Immature natural killer cell (primary cell): ENCODE measurements at regions not wholly inside any gene's neighbourhood (a gene's known extent, or its start where the extent isn't known, plus 50 kb on each side); places are given as distances from the start of the nearest gene placed in this dataset.

ENCODE experiments used
- DNase-seq, 3 donors: peaks; one replicate each; pipeline ENCODE4 v3.0.0; 2022; ENCODE audit warnings: mixed read lengths in 1 of 3
- H3K27ac Mint-ChIP-seq, 6 donors: one replicate each; pipeline ENCODE4 v1.8.0; 2020; ENCODE audit warnings: mixed read lengths in 6 of 6, mild to moderate bottlenecking in 5 of 6, inconsistent platforms in 4 of 6, moderate library complexity in 3 of 6
- H3K27me3 Mint-ChIP-seq, 3 donors: one replicate each; pipeline ENCODE4 v1.8.0; 2020 to 2021; ENCODE audit warnings: low read depth in 3 of 3, mild to moderate bottlenecking in 3 of 3, mixed read lengths in 3 of 3, moderate library complexity in 3 of 3, inconsistent platforms in 1 of 3
- H3K36me3 Mint-ChIP-seq, 3 donors: one replicate each; pipeline ENCODE4 v1.8.0; 2020; ENCODE audit warnings: mixed read lengths in 3 of 3, inconsistent platforms in 2 of 3, mild to moderate bottlenecking in 2 of 3
- H3K4me1 Mint-ChIP-seq, 2 donors: one replicate each; pipeline ENCODE4 v1.8.0; 2020; ENCODE audit warnings: inconsistent platforms in 2 of 2, mild to moderate bottlenecking in 2 of 2, mixed read lengths in 2 of 2, moderate library complexity in 1 of 2
- H3K4me3 Mint-ChIP-seq, 5 donors: one replicate each; pipeline ENCODE4 v1.8.0; 2020; ENCODE audit warnings: mild to moderate bottlenecking in 5 of 5, mixed read lengths in 5 of 5, inconsistent platforms in 3 of 5, moderate library complexity in 3 of 5
- H3K9me3 Mint-ChIP-seq, 6 donors: one replicate each; pipeline ENCODE4 v1.8.0; 2020; ENCODE audit warnings: mild to moderate bottlenecking in 6 of 6, mixed read lengths in 6 of 6, inconsistent platforms in 4 of 6, moderate library complexity in 3 of 6

DNA sequence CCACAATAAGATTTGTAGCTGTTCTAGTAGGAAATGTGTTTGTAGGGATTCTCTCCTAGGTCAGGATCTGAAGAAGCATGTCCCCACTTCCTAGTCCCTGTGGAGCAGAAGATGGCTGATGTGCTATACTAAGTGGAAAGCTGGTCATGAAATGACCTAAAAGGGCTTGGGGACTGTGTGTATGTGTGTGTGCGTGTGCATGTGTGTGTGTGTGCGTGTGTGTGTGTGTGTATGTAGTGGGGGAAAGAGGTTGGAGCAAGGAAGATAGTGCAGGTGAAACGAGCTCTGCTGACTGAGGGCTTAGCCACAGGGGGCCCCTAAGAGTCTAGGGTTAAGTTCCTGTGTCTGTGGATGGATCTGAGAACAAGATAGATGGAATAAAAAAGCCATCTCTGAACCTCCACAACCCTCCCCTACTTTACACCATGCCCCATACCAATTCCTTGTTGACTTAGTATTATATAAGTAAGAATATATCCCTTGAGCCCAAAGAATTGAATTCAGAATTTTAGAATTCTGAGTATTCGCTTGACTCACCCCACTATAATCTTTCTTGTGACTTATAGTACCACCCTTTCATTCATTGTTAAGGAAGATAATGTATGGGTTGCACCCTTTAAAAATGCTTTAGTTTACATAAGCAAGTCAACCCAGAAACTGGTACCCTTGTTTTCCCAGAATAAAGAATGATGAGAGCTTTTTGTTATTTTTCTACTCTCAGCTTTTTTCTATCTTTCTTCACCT lies 96.1 kb downstream of the RPL22L1 start:
- no peaks in the 10 kb centered on the region for H3K36me3 Mint-ChIP-seq
- no peaks in the 10 kb centered on the region for H3K9me3 Mint-ChIP-seq
- H3K4me3 Mint-ChIP-seq, result no peak overlapping the region
- H3K4me1 Mint-ChIP-seq, result peaks cover 4 to 10% of the 10 kb centered on the region in 2 donors
- peaks cover 3 to 6% (median 5%) of the 10 kb centered on the region in 3 donors for H3K27me3 Mint-ChIP-seq
- H3K27ac Mint-ChIP-seq, result no peak overlapping the region
- DNase-seq, result no peak

DNA sequence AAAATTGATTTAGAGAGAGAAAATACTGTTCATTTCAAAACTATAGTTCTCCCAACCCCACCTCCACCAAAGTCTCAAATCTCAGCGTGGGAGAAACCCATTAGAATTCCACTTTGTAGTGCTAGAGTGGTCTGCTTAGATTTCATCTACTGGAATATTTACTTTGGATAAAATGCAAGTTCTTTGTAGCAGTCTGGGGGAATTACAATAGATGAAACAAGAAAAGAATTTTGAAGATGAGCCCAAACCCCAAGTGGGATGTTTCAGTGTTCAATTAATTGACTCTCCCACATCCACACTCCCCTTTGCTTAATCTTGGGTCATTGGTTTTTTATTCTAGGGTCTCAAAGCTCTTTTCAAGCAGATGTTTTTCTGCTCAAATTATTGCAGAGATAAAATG lies 97.8 kb downstream of the RPL22L1 start:
- Mint-ChIP-seq H3K4me3 (no peak overlapping the region), H3K27ac (no peak overlapping the region), H3K27me3 (peaks cover 3 to 6% (median 3%) of the 10 kb centered on the region in 3 donors), H3K36me3 (no peaks in the 10 kb centered on the region), H3K4me1 (peaks cover 21 to 26% of the 10 kb centered on the region in 2 donors), H3K9me3 (no peaks in the 10 kb centered on the region)
- no peak for DNase-seq

DNA sequence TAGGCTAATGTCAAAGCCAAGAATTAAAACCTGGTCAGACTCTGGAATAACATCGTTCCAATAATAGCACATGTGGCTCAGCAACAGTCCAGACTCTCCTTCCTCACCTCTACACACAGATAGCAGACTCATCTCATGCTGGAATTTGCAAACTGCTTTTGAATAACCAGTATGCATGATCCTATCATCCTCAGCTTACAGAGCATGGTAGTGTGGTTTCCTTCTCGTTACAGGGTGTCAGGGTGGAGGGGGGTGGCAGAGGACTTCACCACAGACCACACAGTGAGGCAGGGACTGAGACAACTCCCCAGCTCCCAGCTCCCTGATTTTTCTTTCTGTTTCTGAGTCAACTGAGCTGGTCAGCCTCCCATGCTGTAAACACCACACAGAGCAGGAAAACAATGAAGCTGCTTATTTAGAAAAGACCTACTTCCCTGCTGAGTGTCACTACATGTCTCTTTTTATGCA lies 101.6 kb downstream of the RPL22L1 start:
- no peaks in the 10 kb centered on the region for H3K36me3 Mint-ChIP-seq

DNA sequence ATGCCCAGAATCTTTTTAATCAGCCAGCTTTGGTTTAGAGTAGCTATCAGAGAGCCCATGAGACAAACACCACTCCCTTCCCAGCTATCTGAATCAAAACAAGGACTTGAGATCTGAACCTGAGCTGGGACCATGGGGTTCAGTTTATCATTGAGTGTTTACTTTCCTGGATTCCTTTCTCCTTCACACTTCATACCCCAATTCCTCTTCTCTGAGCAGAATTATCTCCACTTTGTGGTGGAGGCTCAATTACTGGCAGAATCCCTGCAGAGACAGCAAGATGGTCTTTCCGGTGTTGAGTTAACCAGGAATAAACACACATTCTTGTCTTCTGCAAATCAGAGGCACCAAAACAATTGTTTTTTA lies 102.4 kb downstream of the RPL22L1 start:
- Mint-ChIP-seq H3K4me3 (peak overlapping the region; percentile 7 to 65 (median 52)), H3K36me3 (no peaks in the 10 kb centered on the region), H3K9me3 (peaks cover 0 to 2% (median 0%) of the 10 kb centered on the region in 6 donors), H3K27me3 (peaks cover 0 to 4% (median 2%) of the 10 kb centered on the region in 3 donors), H3K27ac (peak overlapping the region in 2 of 6 donors; percentile 41 to 50), H3K4me1 (peaks cover 36 to 47% of the 10 kb centered on the region in 2 donors)
- DNase-seq, result no peak

More for the DNA sequence above, 101.6 kb downstream of the RPL22L1 start:
- Mint-ChIP-seq H3K4me3 (peak overlapping the region; percentile 58 to 83 (median 73)), H3K9me3 (peaks cover 0 to 2% (median 0%) of the 10 kb centered on the region in 6 donors), H3K27ac (peak overlapping the region; percentile 19 to 76 (median 64)), H3K4me1 (peaks cover 36 to 47% of the 10 kb centered on the region in 2 donors), H3K27me3 (peaks cover 0 to 4% (median 2%) of the 10 kb centered on the region in 3 donors)
- peak; percentile 55 to 64 (median 57) for DNase-seq

DNA sequence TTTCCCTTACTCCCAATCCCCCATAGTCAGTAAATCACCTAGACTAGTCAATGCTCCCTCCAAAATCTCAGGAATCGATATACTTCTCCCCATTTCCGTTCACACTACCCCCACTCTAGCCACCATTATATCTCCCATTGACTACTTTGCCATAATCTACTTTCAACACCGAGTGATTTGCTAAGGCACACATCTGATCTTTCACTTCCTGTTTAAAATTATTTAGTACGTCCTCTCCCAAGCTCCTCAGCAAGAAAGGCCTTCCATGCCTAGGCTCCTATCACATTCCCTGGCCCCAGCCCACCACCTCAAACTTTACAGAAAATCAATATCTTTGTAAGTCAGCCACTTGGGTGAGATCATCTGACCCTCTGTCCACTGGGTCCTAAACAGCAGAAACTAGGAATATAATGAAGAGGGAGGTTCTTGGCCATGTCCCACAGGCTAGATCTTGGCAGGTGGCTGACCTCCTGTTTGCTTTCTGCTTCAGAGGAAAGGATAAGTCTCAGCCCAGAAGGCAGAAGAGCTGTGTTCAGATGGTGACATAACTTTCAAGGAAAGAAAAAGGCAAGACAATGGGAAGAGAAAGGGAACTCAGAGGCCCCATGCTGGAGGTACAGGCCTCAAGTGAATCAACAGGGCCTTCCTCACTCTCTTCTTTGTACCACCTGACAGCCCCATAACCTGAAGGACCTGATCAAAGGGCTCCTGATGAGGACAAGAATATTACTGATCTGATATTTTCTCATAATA lies 103.0 kb downstream of the RPL22L1 start:
- H3K4me3 Mint-ChIP-seq, result peak overlapping the region; percentile 1 to 63 (median 7)

DNA sequence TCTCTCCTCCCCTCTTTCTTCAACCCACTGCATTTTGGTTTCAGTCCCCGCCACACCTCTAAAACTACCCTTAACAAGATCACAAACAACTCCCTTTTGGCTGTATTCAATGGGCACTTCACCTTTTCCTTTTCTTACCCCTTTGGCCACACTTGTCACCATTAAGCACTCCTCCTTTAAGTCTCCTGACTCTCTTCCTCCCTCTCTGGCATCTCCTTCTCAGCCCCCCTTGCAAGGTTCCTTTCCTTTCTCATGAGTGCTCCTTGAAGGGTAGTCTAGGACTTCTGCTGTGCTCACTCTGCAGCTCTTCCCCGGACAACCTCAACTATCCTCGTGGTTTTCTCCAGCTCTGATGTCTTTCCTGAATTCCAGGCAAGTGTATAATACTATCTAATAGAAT lies 103.7 kb downstream of the RPL22L1 start:
- Mint-ChIP-seq H3K4me3 (peak overlapping the region in 1 of 5 donors; percentile 5), H3K27ac (peak overlapping the region in 2 of 6 donors; percentile 4 to 27)

More for the DNA sequence above, 103.0 kb downstream of the RPL22L1 start:
- H3K9me3 Mint-ChIP-seq, result peaks cover 0 to 2% (median 0%) of the 10 kb centered on the region in 6 donors
- peaks cover 36 to 47% of the 10 kb centered on the region in 2 donors for H3K4me1 Mint-ChIP-seq
- peak overlapping the region in 5 of 6 donors; percentile 0 to 50 (median 42) for H3K27ac Mint-ChIP-seq
- no peak for DNase-seq
- no peaks in the 10 kb centered on the region for H3K36me3 Mint-ChIP-seq
- peaks cover 0 to 4% (median 2%) of the 10 kb centered on the region in 3 donors for H3K27me3 Mint-ChIP-seq

DNA sequence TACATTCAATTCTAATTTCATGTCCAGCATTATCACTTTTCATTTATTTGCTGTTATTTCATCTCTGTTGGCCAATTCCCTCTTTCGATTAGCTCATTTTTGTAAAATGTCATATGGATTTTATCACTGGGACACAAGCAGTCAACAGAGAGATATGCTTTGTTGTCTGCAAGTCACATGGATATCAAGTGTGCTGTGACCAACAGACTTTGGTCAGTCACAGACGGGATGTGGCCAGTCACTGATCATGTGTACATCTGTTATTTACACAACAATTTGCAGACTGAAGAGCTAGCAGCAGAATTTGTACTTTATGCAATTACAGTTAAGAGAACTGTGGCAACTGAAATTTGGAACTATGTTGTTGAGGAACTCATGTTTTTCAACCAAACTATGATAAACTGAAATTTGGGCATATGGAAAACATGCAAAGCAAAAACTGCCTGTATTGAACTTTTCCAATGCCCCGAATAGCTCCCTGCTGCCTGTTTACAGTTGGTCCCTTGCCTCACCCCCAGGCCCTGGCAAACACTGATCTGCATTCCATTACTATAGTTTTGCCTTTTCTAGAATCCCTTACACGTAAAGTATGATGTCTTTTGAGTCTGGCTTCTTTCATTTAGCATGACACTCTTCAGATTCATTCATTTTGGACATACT lies 104.4 kb downstream of the RPL22L1 start:
- H3K9me3 Mint-ChIP-seq, result peaks cover 0 to 2% (median 0%) of the 10 kb centered on the region in 6 donors
- H3K27me3 Mint-ChIP-seq, result peaks cover 0 to 4% (median 2%) of the 10 kb centered on the region in 3 donors
- H3K4me3 Mint-ChIP-seq, result peak overlapping the region in 1 of 5 donors; percentile 8
- no peak for DNase-seq
- no peaks in the 10 kb centered on the region for H3K36me3 Mint-ChIP-seq
- peak overlapping the region in 2 of 6 donors; percentile 4 to 18 for H3K27ac Mint-ChIP-seq
- peaks cover 36 to 47% of the 10 kb centered on the region in 2 donors for H3K4me1 Mint-ChIP-seq

More for the DNA sequence above, 103.7 kb downstream of the RPL22L1 start:
- H3K27me3 Mint-ChIP-seq, result peaks cover 0 to 4% (median 2%) of the 10 kb centered on the region in 3 donors
- no peaks in the 10 kb centered on the region for H3K36me3 Mint-ChIP-seq
- H3K4me1 Mint-ChIP-seq, result peaks cover 36 to 47% of the 10 kb centered on the region in 2 donors
- no peak for DNase-seq
- H3K9me3 Mint-ChIP-seq, result peaks cover 0 to 2% (median 0%) of the 10 kb centered on the region in 6 donors

DNA sequence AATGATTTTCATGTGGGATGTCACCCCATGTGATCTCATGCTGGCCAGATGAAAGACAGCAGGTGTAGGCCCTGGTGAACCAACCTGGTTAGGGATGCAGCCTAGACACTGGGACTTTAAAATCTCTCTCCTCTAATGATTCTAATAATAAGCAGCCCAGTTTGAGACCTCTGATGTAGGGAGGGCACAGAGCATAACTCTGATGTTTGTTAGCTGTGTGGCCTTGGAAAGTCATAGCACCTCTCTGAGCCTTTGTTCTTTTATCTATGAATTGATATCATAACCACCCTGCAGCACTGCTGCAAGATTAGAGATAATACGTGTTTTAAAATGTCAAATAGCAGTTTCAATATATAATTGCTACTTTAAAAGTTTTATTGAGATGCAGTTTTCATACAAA lies 106.0 kb downstream of the RPL22L1 start:
- Mint-ChIP-seq H3K4me1 (peaks cover 33 to 39% of the 10 kb centered on the region in 2 donors), H3K9me3 (peaks cover 0 to 2% (median 0%) of the 10 kb centered on the region in 6 donors), H3K27me3 (peaks cover 2 to 4% (median 3%) of the 10 kb centered on the region in 3 donors), H3K36me3 (no peaks in the 10 kb centered on the region), H3K27ac (no peak overlapping the region), H3K4me3 (no peak overlapping the region)
- DNase-seq, result no peak

DNA sequence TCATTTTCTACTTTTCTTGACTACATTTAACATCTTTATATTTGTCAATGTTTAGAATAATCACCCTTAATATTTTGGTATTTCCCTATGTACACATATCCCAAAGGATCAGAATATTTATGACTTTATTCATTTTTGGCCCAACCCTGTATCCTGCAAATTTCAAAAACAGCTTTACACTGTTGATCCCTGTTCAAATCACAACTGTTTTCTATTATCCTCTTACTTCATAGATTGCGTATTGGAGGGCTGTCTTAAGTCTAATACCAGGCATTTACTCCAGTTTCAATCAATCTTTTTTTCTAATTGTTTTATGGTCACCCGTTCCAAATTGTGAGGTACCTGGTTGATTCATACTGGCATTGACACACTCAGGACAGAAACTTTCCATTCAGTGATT lies 107.9 kb downstream of the RPL22L1 start:
- H3K4me3 Mint-ChIP-seq, result no peak overlapping the region
- peaks cover 2 to 3% (median 3%) of the 10 kb centered on the region in 3 donors for H3K27me3 Mint-ChIP-seq

DNA sequence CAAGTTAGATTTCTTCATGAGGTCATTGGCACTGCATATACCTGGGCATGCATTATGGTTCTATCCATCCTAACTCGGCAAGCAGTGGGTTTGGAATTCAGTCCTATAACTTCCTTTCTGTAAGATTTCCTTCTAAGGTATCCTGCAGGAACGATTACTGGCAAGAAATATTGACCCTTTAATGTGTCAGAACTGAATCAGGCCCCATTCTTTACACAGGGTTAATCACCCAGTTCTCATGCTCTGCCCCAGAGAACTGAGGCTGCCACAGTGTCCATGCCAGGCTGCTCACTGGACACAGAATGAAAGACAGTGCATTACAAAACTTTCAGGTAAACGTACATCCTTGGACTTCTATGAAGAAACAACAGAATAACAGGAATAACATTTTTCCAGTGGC lies 108.9 kb downstream of the RPL22L1 start:
- H3K27me3 Mint-ChIP-seq, result peaks cover 0 to 3% (median 3%) of the 10 kb centered on the region in 3 donors
- no peaks in the 10 kb centered on the region for H3K36me3 Mint-ChIP-seq
- H3K27ac Mint-ChIP-seq, result no peak overlapping the region
- H3K4me3 Mint-ChIP-seq, result no peak overlapping the region
- H3K9me3 Mint-ChIP-seq, result no peaks in the 10 kb centered on the region
- no peak for DNase-seq
- peaks cover 4 to 10% of the 10 kb centered on the region in 2 donors for H3K4me1 Mint-ChIP-seq

More for the DNA sequence above, 107.9 kb downstream of the RPL22L1 start:
- no peaks in the 10 kb centered on the region for H3K36me3 Mint-ChIP-seq
- peaks cover 13 to 20% of the 10 kb centered on the region in 2 donors for H3K4me1 Mint-ChIP-seq
- H3K9me3 Mint-ChIP-seq, result peaks cover 0 to 2% (median 0%) of the 10 kb centered on the region in 6 donors
- DNase-seq, result no peak
- H3K27ac Mint-ChIP-seq, result no peak overlapping the region

DNA sequence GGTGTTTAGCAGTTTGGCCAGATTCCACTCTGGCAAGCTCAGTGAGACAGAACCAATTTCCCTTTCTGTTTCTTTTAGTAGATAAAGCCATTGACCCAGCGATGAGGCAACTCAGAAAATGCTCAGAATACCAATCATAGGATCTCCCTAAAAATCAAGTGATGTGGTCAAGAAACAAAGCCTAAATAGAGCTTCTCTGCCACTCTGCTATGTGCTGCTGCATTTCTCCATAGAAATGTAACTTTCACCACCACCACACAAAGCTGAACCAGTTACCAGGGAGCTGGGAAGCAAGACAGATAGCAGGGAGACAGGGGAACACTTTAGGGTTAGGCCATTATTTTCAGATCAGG lies 109.8 kb downstream of the RPL22L1 start:
- Mint-ChIP-seq H3K27ac (no peak overlapping the region), H3K36me3 (no peaks in the 10 kb centered on the region), H3K9me3 (no peaks in the 10 kb centered on the region), H3K4me3 (no peak overlapping the region), H3K27me3 (peaks cover 0 to 3% (median 3%) of the 10 kb centered on the region in 3 donors), H3K4me1 (peaks cover 0 to under 1% of the 10 kb centered on the region in 2 donors)
- no peak for DNase-seq

DNA sequence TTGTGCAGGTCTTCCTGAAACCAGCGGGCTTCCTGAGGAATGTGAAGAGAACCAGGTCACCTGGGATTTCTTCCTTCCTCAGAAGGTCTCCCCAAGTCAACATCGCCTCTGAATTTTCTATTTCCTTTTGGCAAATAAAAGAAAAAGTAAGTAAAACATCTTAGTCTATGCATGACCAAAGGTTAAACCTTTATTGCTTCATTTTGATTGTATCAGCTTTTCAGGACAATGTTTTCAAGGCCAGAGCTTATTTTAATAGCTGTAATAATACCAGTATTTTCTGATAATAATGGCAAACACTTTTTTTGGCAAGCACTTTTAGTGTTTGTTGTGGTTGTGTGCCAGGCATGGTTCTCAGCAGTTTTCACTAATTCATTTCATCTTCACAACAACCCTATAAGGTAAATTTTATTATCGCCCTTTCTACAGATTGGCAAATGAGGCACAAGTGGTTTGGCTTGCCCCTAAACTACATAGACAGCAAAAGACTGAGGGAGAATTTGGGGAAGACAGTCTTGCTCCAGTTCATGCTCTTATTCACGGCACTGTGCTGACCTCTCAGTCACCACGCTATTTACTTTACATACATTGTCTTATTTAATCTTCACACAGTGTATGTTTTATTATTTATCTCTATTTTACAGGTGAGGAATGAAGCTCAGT lies 110.4 kb downstream of the RPL22L1 start:
- Mint-ChIP-seq H3K4me3 (no peak overlapping the region), H3K9me3 (no peaks in the 10 kb centered on the region), H3K27me3 (peaks cover 0 to 3% (median 3%) of the 10 kb centered on the region in 3 donors), H3K4me1 (no peaks in the 10 kb centered on the region), H3K36me3 (no peaks in the 10 kb centered on the region), H3K27ac (no peak overlapping the region)
- DNase-seq, result no peak

DNA sequence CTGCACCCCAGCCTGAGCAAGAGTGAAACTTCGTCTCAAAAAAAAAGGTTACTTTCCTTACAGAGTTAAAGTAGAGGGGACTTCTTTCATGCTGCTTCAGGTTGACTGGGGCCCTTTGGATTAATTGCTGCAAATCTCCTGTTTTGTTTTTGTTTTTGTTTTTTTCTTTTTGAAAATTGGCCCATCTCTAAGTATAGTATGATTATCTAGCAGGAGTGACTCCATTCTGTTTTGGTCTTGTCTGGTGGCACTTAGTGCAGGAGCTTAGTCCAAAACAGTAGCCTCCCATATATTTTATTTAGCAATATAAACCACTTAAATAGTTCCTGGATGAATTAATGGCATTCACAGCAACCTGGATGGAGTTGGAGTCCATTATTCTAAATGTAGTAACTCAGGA lies 113.0 kb downstream of the RPL22L1 start:
- Mint-ChIP-seq H3K9me3 (peaks cover 0 to 2% (median 0%) of the 10 kb centered on the region in 6 donors), H3K27ac (no peak overlapping the region), H3K27me3 (peaks cover 0 to 17% (median 2%) of the 10 kb centered on the region in 3 donors), H3K36me3 (no peaks in the 10 kb centered on the region), H3K4me1 (no peaks in the 10 kb centered on the region), H3K4me3 (no peak overlapping the region)
- no peak for DNase-seq
